Stimulated activated naive CD8-positive, alpha-beta T cell treated with anti-CD3 and anti-CD28 coated beads, Interleukin-15, Interleukin-2, amounts not matched to agents 100 ng/mL and 50 ng/mL, for 24 hours (primary cell): ENCODE measurements at regions not wholly inside any gene's neighbourhood (a gene's known extent, or its start where the extent isn't known, plus 50 kb on each side); places are given as distances from the start of the nearest gene placed in this dataset.

Source experiments
- H3K27ac Mint-ChIP-seq: one replicate; pipeline ENCODE4 v1.8.0; 2021; ENCODE audit warnings: mild to moderate bottlenecking, mixed read lengths
- H3K27me3 Mint-ChIP-seq: one replicate; pipeline ENCODE4 v1.8.0; 2021; ENCODE audit warnings: mixed read lengths
- H3K36me3 Mint-ChIP-seq: one replicate; pipeline ENCODE4 v1.8.0; 2021; ENCODE audit warnings: low read depth, mixed read lengths
- H3K4me1 Mint-ChIP-seq: one replicate; pipeline ENCODE4 v1.8.0; 2021; ENCODE audit warnings: low read depth, mixed read lengths
- H3K4me3 Mint-ChIP-seq: one replicate; pipeline ENCODE4 v1.8.0; 2021; ENCODE audit warnings: mild to moderate bottlenecking, mixed read lengths
- H3K9me3 Mint-ChIP-seq: one replicate; pipeline ENCODE4 v1.8.0; 2021; ENCODE audit warnings: mixed read lengths

- no peaks in the 10 kb centered on the region for H3K36me3 Mint-ChIP-seq
- H3K4me3 Mint-ChIP-seq, result no peak overlapping the region
- no peaks in the 10 kb centered on the region for H3K27me3 Mint-ChIP-seq
- H3K4me1 Mint-ChIP-seq, result peaks cover 30% of the 10 kb centered on the region
- no peak overlapping the region for H3K27ac Mint-ChIP-seq
- H3K9me3 Mint-ChIP-seq, result no peaks in the 10 kb centered on the region
Measured at GRCh38 chr2:12073217-12073852, 326.9 kb downstream of the LPIN1 start.

GRCh38 chr2:12074126-12074844 is 327.9 kb downstream of the LPIN1 start:
- H3K4me1 Mint-ChIP-seq, result peaks cover 30% of the 10 kb centered on the region
- H3K27me3 Mint-ChIP-seq, result no peaks in the 10 kb centered on the region
- no peak overlapping the region for H3K27ac Mint-ChIP-seq
- no peak overlapping the region for H3K4me3 Mint-ChIP-seq
- no peaks in the 10 kb centered on the region for H3K36me3 Mint-ChIP-seq
- H3K9me3 Mint-ChIP-seq, result no peaks in the 10 kb centered on the region

- Mint-ChIP-seq H3K4me3 (no peak overlapping the region), H3K9me3 (no peaks in the 10 kb centered on the region), H3K27me3 (no peaks in the 10 kb centered on the region), H3K27ac (no peak overlapping the region), H3K36me3 (no peaks in the 10 kb centered on the region), H3K4me1 (peaks cover 30% of the 10 kb centered on the region)
Measured at GRCh38 chr2:12074845-12075217, 328.4 kb downstream of the LPIN1 start.

GRCh38 chr2:12075603-12076002 is 329.2 kb downstream of the LPIN1 start:
- H3K36me3 Mint-ChIP-seq, result no peaks in the 10 kb centered on the region
- H3K4me3 Mint-ChIP-seq, result no peak overlapping the region
- H3K9me3 Mint-ChIP-seq, result no peaks in the 10 kb centered on the region
- peaks cover 27% of the 10 kb centered on the region for H3K4me1 Mint-ChIP-seq
- no peak overlapping the region for H3K27ac Mint-ChIP-seq
- H3K27me3 Mint-ChIP-seq, result no peaks in the 10 kb centered on the region

- Mint-ChIP-seq H3K4me3 (no peak overlapping the region), H3K27ac (no peak overlapping the region), H3K9me3 (no peaks in the 10 kb centered on the region), H3K36me3 (no peaks in the 10 kb centered on the region), H3K4me1 (peaks cover 30% of the 10 kb centered on the region), H3K27me3 (no peaks in the 10 kb centered on the region)
Measured at GRCh38 chr2:12076810-12077209, 330.4 kb downstream of the LPIN1 start.

GRCh38 chr2:12080360-12080759 is 333.9 kb downstream of the LPIN1 start:
- H3K27me3 Mint-ChIP-seq, result no peaks in the 10 kb centered on the region
- H3K9me3 Mint-ChIP-seq, result no peaks in the 10 kb centered on the region
- peaks cover 30% of the 10 kb centered on the region for H3K4me1 Mint-ChIP-seq
- no peaks in the 10 kb centered on the region for H3K36me3 Mint-ChIP-seq
- H3K27ac Mint-ChIP-seq, result no peak overlapping the region
- H3K4me3 Mint-ChIP-seq, result no peak overlapping the region

GRCh38 chr2:12081481-12082210 is 335.2 kb downstream of the LPIN1 start:
- Mint-ChIP-seq H3K27ac (no peak overlapping the region), H3K27me3 (no peaks in the 10 kb centered on the region), H3K9me3 (no peaks in the 10 kb centered on the region)

GRCh38 chr2:12083081-12083581 is 336.7 kb downstream of the LPIN1 start:
- H3K4me1 Mint-ChIP-seq, result peaks cover 21% of the 10 kb centered on the region
- H3K9me3 Mint-ChIP-seq, result no peaks in the 10 kb centered on the region
- H3K27me3 Mint-ChIP-seq, result no peaks in the 10 kb centered on the region
- H3K4me3 Mint-ChIP-seq, result no peak overlapping the region
- H3K36me3 Mint-ChIP-seq, result no peaks in the 10 kb centered on the region
- no peak overlapping the region for H3K27ac Mint-ChIP-seq

More at GRCh38 chr2:12081481-12082210, 335.2 kb downstream of the LPIN1 start:
- Mint-ChIP-seq H3K4me1 (peaks cover 26% of the 10 kb centered on the region), H3K36me3 (no peaks in the 10 kb centered on the region), H3K4me3 (no peak overlapping the region)

- H3K4me3 Mint-ChIP-seq, result no peak overlapping the region
- H3K36me3 Mint-ChIP-seq, result no peaks in the 10 kb centered on the region
- no peaks in the 10 kb centered on the region for H3K27me3 Mint-ChIP-seq
- H3K27ac Mint-ChIP-seq, result no peak overlapping the region
- H3K4me1 Mint-ChIP-seq, result peaks cover 21% of the 10 kb centered on the region
- no peaks in the 10 kb centered on the region for H3K9me3 Mint-ChIP-seq
Measured at GRCh38 chr2:12083713-12084419, 337.4 kb downstream of the LPIN1 start.

GRCh38 chr2:12087175-12087574 is 340.7 kb downstream of the LPIN1 start:
- Mint-ChIP-seq H3K9me3 (no peaks in the 10 kb centered on the region), H3K27me3 (no peaks in the 10 kb centered on the region), H3K4me1 (peaks cover 6% of the 10 kb centered on the region), H3K27ac (no peak overlapping the region), H3K4me3 (no peak overlapping the region), H3K36me3 (no peaks in the 10 kb centered on the region)

GRCh38 chr2:12087671-12088380 is 341.4 kb downstream of the LPIN1 start:
- no peaks in the 10 kb centered on the region for H3K9me3 Mint-ChIP-seq
- H3K4me1 Mint-ChIP-seq, result peaks cover 2% of the 10 kb centered on the region
- H3K27ac Mint-ChIP-seq, result no peak overlapping the region
- H3K27me3 Mint-ChIP-seq, result no peaks in the 10 kb centered on the region
- no peak overlapping the region for H3K4me3 Mint-ChIP-seq
- no peaks in the 10 kb centered on the region for H3K36me3 Mint-ChIP-seq

GRCh38 chr2:12089001-12089400 is 342.6 kb downstream of the LPIN1 start:
- Mint-ChIP-seq H3K9me3 (no peaks in the 10 kb centered on the region), H3K36me3 (no peaks in the 10 kb centered on the region), H3K4me3 (no peak overlapping the region), H3K4me1 (no peaks in the 10 kb centered on the region), H3K27me3 (no peaks in the 10 kb centered on the region), H3K27ac (peak overlapping the region; percentile 26)

- no peaks in the 10 kb centered on the region for H3K9me3 Mint-ChIP-seq
- H3K36me3 Mint-ChIP-seq, result no peaks in the 10 kb centered on the region
- no peaks in the 10 kb centered on the region for H3K4me1 Mint-ChIP-seq
- H3K4me3 Mint-ChIP-seq, result no peak overlapping the region
- no peaks in the 10 kb centered on the region for H3K27me3 Mint-ChIP-seq
- H3K27ac Mint-ChIP-seq, result no peak overlapping the region
Measured at GRCh38 chr2:12089496-12089895, 343.1 kb downstream of the LPIN1 start.

GRCh38 chr2:12090072-12090471 is 343.6 kb downstream of the LPIN1 start:
- Mint-ChIP-seq H3K27me3 (no peaks in the 10 kb centered on the region), H3K36me3 (no peaks in the 10 kb centered on the region), H3K4me3 (no peak overlapping the region), H3K9me3 (no peaks in the 10 kb centered on the region), H3K4me1 (no peaks in the 10 kb centered on the region), H3K27ac (no peak overlapping the region)
